CD4-positive, alpha-beta T cell (primary cell): ENCODE measurements at regions not wholly inside any gene's neighbourhood (a gene's known extent, or its start where the extent isn't known, plus 50 kb on each side); places are given as distances from the start of the nearest gene placed in this dataset.
"Not testable (repeated sequence)": the region's sequence is repeated elsewhere in the genome, so short reads cannot be mapped to it uniquely, and the experiment has no call there.

Source experiments
- ATAC-seq: fragments of 200-7000 bp; cut with Tn5 transposase; one replicate; pipeline ENCODE4 v1.10.0; 2022; ENCODE audit warnings: mild to moderate bottlenecking; ENCODE audit not compliant: poor library complexity
- CTCF ChIA-PET: fragments of 350-600 bp; sonication (Branson Sonifier 250); formaldehyde crosslinking; loops from one replicate; lab custom pipeline; 2021; ENCODE audit warnings: antibody characterized with exemption, inconsistent platforms; lab: Charles Lee
- POLR2A ChIA-PET: fragments of 350-600 bp; sonication (Branson Sonifier 250); formaldehyde crosslinking; loops from one replicate; lab custom pipeline; 2021; ENCODE audit warnings: antibody characterized with exemption, inconsistent platforms; lab: Charles Lee
- DNase-seq, 14 experiments: peaks; one replicate each; pipeline ENCODE4 v3.0.0-alpha.2; 2013 to 2020; ENCODE audit warnings: mixed read lengths in 2 of 14
- H3K27ac ChIP-seq, 2 donors: one replicate each; pipeline versions ENCODE4 v1.5.1 to v1.7.0; 2013; ENCODE audit warnings: low read length in 2 of 2, low read depth in 1 of 2, mild to moderate bottlenecking in 1 of 2
- H3K27me3 ChIP-seq, 2 experiments: 1 replicate in 1 of 2; 2 replicates in 1 of 2; pipeline versions ENCODE4 v1.6.1 to v1.7.0; 2013; ENCODE audit warnings: low read length in 2 of 2, control low read depth in 1 of 2, mild to moderate bottlenecking in 1 of 2, moderate library complexity in 1 of 2; ENCODE audit not compliant: insufficient read depth in 2 of 2, control insufficient read depth in 1 of 2
- H3K36me3 ChIP-seq: one replicate; pipeline ENCODE4 v1.6.1; 2013; ENCODE audit warnings: low read length, control low read depth; ENCODE audit not compliant: insufficient read depth
- H3K4me1 ChIP-seq: one replicate; pipeline ENCODE4 v1.6.1; 2013; ENCODE audit warnings: low read length, control low read depth; ENCODE audit not compliant: insufficient read depth
- H3K4me3 ChIP-seq: one replicate; pipeline ENCODE4 v1.5.1; 2013; ENCODE audit warnings: mild to moderate bottlenecking, low read length, moderate library complexity
- H3K9me3 ChIP-seq, 2 experiments: 1 replicate in 1 of 2; 2 replicates in 1 of 2; pipeline versions ENCODE4 v1.6.1 to v1.7.0; 2013; ENCODE audit warnings: low read length in 2 of 2, mild to moderate bottlenecking in 2 of 2, control low read depth in 1 of 2, moderate library complexity in 1 of 2; ENCODE audit not compliant: control insufficient read depth in 1 of 2, insufficient read depth in 1 of 2
- H3K27ac Mint-ChIP-seq: one replicate; pipeline ENCODE4 v1.8.0; 2020; ENCODE audit warnings: mixed read lengths
- H3K27me3 Mint-ChIP-seq: one replicate; pipeline ENCODE4 v1.8.0; 2021; ENCODE audit warnings: mixed read lengths
- H3K36me3 Mint-ChIP-seq: one replicate; pipeline ENCODE4 v1.8.0; 2021; ENCODE audit warnings: low read depth, mixed read lengths
- H3K4me1 Mint-ChIP-seq: one replicate; pipeline ENCODE4 v1.8.0; 2021; ENCODE audit warnings: low read depth, mixed read lengths
- H3K4me3 Mint-ChIP-seq: one replicate; pipeline ENCODE4 v1.8.0; 2020; ENCODE audit warnings: mild to moderate bottlenecking, mixed read lengths
- H3K9me3 Mint-ChIP-seq: one replicate; pipeline ENCODE4 v1.8.0; 2020; ENCODE audit warnings: mixed read lengths
- intact Hi-C, 2 experiments: fragments of 100-400 bp; cut with DNase I in 1 of 2; cut with micrococcal nuclease in 1 of 2; formaldehyde crosslinking; loops; one replicate each; pipeline versions ENCODE4 v1.15.1 to v1.9.0; 2023 to 2025; cut with DNase I, micrococcal nuclease
- TF ChIP-seq, protein P1 (sequence below): fragments of 200-600 bp; IDR thresholded peaks from one replicate; pipeline ENCODE4 v1.8.0; 2022; ENCODE audit warnings: antibody characterized with exemption, mild to moderate bottlenecking

DNA sequence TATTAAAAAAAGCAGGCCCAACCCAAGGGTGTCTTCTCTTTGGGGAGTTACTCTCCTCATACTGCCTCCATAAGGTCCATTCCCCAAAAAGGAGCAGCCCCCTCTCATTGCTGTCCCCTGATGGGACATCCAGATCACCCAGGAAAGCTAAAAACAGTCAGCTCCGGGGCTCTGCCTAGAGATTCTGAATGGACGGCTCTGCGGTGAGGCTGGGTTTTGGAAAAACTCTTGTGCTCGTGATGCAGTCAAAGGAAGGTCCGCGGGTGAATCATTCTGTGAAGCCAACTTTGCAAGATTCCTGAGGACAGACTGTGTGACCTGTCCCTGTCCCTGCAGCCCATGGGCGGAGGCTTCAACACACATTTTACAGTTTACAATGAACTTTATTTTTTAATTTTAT lies 351.5 kb downstream of the TYW1 start:
- no peak overlapping the region for H3K4me3 Mint-ChIP-seq
- H3K9me3 Mint-ChIP-seq = no peaks in the 10 kb centered on the region
- Histone ChIP-seq H3K4me1 (no peaks in the 10 kb centered on the region), H3K27ac (no peak overlapping the region), H3K4me3 (no peak overlapping the region), H3K27me3 (no peaks in the 10 kb centered on the region), H3K9me3 (peaks cover 0 to 6% of the 10 kb centered on the region in 2 experiments), H3K36me3 (peaks cover 7% of the 10 kb centered on the region)
- H3K27ac Mint-ChIP-seq = no peak overlapping the region
- intact Hi-C loops = no loop called here
- DNase-seq (no peak), ATAC-seq (no peak)
- TF ChIP-seq, protein P1, sequence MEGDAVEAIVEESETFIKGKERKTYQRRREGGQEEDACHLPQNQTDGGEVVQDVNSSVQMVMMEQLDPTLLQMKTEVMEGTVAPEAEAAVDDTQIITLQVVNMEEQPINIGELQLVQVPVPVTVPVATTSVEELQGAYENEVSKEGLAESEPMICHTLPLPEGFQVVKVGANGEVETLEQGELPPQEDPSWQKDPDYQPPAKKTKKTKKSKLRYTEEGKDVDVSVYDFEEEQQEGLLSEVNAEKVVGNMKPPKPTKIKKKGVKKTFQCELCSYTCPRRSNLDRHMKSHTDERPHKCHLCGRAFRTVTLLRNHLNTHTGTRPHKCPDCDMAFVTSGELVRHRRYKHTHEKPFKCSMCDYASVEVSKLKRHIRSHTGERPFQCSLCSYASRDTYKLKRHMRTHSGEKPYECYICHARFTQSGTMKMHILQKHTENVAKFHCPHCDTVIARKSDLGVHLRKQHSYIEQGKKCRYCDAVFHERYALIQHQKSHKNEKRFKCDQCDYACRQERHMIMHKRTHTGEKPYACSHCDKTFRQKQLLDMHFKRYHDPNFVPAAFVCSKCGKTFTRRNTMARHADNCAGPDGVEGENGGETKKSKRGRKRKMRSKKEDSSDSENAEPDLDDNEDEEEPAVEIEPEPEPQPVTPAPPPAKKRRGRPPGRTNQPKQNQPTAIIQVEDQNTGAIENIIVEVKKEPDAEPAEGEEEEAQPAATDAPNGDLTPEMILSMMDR = no peak
- ChIA-PET POLR2A (no interaction called here), CTCF (no interaction called here)
- H3K36me3 Mint-ChIP-seq = peaks cover 42% of the 10 kb centered on the region
- H3K27me3 Mint-ChIP-seq = no peaks in the 10 kb centered on the region
- no peaks in the 10 kb centered on the region for H3K4me1 Mint-ChIP-seq

- H3K4me1 ChIP-seq, H3K4me3 ChIP-seq, intact Hi-C loops, H3K27ac ChIP-seq, H3K4me3 Mint-ChIP-seq, H3K27me3 ChIP-seq, H3K9me3 Mint-ChIP-seq, H3K27ac Mint-ChIP-seq, POLR2A ChIA-PET, H3K36me3 ChIP-seq, CTCF ChIA-PET, H3K4me1 Mint-ChIP-seq, DNase-seq, H3K27me3 Mint-ChIP-seq, ATAC-seq: not testable (repeated sequence)
- peaks cover 12 to 45% of the 10 kb centered on the region in 2 experiments for H3K9me3 ChIP-seq
- peaks cover 37% of the 10 kb centered on the region for H3K36me3 Mint-ChIP-seq
Observed at GRCh38 chr7:67357653-67358052, 361.0 kb downstream of the TYW1 start.

GRCh38 chr7:67358316-67358715 lies 361.7 kb downstream of the TYW1 start:
- H3K27ac Mint-ChIP-seq, H3K36me3 ChIP-seq, H3K27ac ChIP-seq, CTCF ChIA-PET, H3K27me3 ChIP-seq, H3K9me3 Mint-ChIP-seq, H3K27me3 Mint-ChIP-seq, DNase-seq, H3K4me1 Mint-ChIP-seq, H3K4me3 Mint-ChIP-seq, intact Hi-C loops, H3K4me1 ChIP-seq, H3K4me3 ChIP-seq, POLR2A ChIA-PET, ATAC-seq: not testable (repeated sequence)
- peaks cover 12 to 45% of the 10 kb centered on the region in 2 experiments for H3K9me3 ChIP-seq
- H3K36me3 Mint-ChIP-seq = peaks cover 32% of the 10 kb centered on the region

GRCh38 chr7:67358738-67359137 lies 362.1 kb downstream of the TYW1 start:
- H3K27ac Mint-ChIP-seq, H3K9me3 Mint-ChIP-seq, H3K4me3 Mint-ChIP-seq, POLR2A ChIA-PET, H3K4me3 ChIP-seq, H3K27ac ChIP-seq, DNase-seq, H3K36me3 ChIP-seq, CTCF ChIA-PET, H3K27me3 ChIP-seq, H3K4me1 ChIP-seq, H3K4me1 Mint-ChIP-seq, ATAC-seq, H3K27me3 Mint-ChIP-seq, intact Hi-C loops: not testable (repeated sequence)
- H3K36me3 Mint-ChIP-seq = peaks cover 36% of the 10 kb centered on the region
- H3K9me3 ChIP-seq = peaks cover 12 to 45% of the 10 kb centered on the region in 2 experiments
